ENCODE measurements at regions not wholly inside any gene's neighbourhood (a gene's known extent, or its start where the extent isn't known, plus 50 kb on each side); places are given as distances from the start of the nearest gene placed in this dataset.

- Histone ChIP-seq H3K4me3 (no peak overlapping the region), H3K36me3 (no peaks in the 10 kb centered on the region), H3K27ac (no peak overlapping the region), H3K4me1 (ENCODE audit: low read depth) (no peaks in the 10 kb centered on the region), H3K9me3 (ENCODE audit: low read depth) (no peaks in the 10 kb centered on the region), H3K27me3 (no peaks in the 10 kb centered on the region)
- no peak for DNase-seq (ENCODE audit: low read depth in 1 of 2, low spot score in 1 of 2)
- TF ChIP-seq, protein P1, sequence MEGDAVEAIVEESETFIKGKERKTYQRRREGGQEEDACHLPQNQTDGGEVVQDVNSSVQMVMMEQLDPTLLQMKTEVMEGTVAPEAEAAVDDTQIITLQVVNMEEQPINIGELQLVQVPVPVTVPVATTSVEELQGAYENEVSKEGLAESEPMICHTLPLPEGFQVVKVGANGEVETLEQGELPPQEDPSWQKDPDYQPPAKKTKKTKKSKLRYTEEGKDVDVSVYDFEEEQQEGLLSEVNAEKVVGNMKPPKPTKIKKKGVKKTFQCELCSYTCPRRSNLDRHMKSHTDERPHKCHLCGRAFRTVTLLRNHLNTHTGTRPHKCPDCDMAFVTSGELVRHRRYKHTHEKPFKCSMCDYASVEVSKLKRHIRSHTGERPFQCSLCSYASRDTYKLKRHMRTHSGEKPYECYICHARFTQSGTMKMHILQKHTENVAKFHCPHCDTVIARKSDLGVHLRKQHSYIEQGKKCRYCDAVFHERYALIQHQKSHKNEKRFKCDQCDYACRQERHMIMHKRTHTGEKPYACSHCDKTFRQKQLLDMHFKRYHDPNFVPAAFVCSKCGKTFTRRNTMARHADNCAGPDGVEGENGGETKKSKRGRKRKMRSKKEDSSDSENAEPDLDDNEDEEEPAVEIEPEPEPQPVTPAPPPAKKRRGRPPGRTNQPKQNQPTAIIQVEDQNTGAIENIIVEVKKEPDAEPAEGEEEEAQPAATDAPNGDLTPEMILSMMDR (IDR thresholded peaks at IDR 0.05; ENCODE audit: low read depth, low read length) = no peak
Measured at GRCh38 chr16:59201160-59201559, 467.0 kb upstream of the GOT2 start.

- no peak for DNase-seq (ENCODE audit: low read depth in 1 of 2, low spot score in 1 of 2)
- TF ChIP-seq, protein P1 (IDR thresholded peaks at IDR 0.05; ENCODE audit: low read depth, low read length) = no peak
Measured at GRCh38 chr16:59198487-59198886, 464.4 kb upstream of the GOT2 start.

GRCh38 chr16:59195242-59195641 is 461.1 kb upstream of the GOT2 start:
- no peak for DNase-seq (ENCODE audit: low read depth in 1 of 2, low spot score in 1 of 2)
- no peaks in the 10 kb centered on the region for H3K4me1 ChIP-seq (ENCODE audit: low read depth)
- H3K27me3 ChIP-seq = no peaks in the 10 kb centered on the region
- H3K9me3 ChIP-seq (ENCODE audit: low read depth) = no peaks in the 10 kb centered on the region
- H3K36me3 ChIP-seq = no peaks in the 10 kb centered on the region
- no peak overlapping the region for H3K4me3 ChIP-seq
- TF ChIP-seq, protein P1 (IDR thresholded peaks at IDR 0.05; ENCODE audit: low read depth, low read length) = no peak
- H3K27ac ChIP-seq = no peak overlapping the region

More at GRCh38 chr16:59198487-59198886, 464.4 kb upstream of the GOT2 start:
- Histone ChIP-seq H3K9me3 (ENCODE audit: low read depth) (no peaks in the 10 kb centered on the region), H3K27ac (no peak overlapping the region), H3K4me3 (no peak overlapping the region), H3K4me1 (ENCODE audit: low read depth) (no peaks in the 10 kb centered on the region), H3K36me3 (no peaks in the 10 kb centered on the region), H3K27me3 (no peaks in the 10 kb centered on the region)

- Histone ChIP-seq H3K27ac (no peak overlapping the region), H3K27me3 (no peaks in the 10 kb centered on the region), H3K9me3 (ENCODE audit: low read depth) (no peaks in the 10 kb centered on the region), H3K4me3 (no peak overlapping the region), H3K4me1 (ENCODE audit: low read depth) (no peaks in the 10 kb centered on the region), H3K36me3 (no peaks in the 10 kb centered on the region)
- TF ChIP-seq, protein P1 (IDR thresholded peaks at IDR 0.05; ENCODE audit: low read depth, low read length) = no peak
- no peak for DNase-seq (ENCODE audit: low read depth in 1 of 2, low spot score in 1 of 2)
Measured at GRCh38 chr16:59193637-59194036, 459.5 kb upstream of the GOT2 start.

- H3K27me3 ChIP-seq = no peaks in the 10 kb centered on the region
- no peak overlapping the region for H3K4me3 ChIP-seq
- H3K36me3 ChIP-seq = no peaks in the 10 kb centered on the region
- TF ChIP-seq, protein P1 (IDR thresholded peaks at IDR 0.05; ENCODE audit: low read depth, low read length) = peak; percentile 9
- DNase-seq (ENCODE audit: low read depth in 1 of 2, low spot score in 1 of 2) = peak in 1 of 2 donors; percentile 58
- no peak overlapping the region for H3K27ac ChIP-seq
- no peaks in the 10 kb centered on the region for H3K9me3 ChIP-seq (ENCODE audit: low read depth)
- H3K4me1 ChIP-seq (ENCODE audit: low read depth) = no peaks in the 10 kb centered on the region
Measured at GRCh38 chr16:59192551-59193199, 458.6 kb upstream of the GOT2 start.

Data from cardiac muscle cell (in vitro differentiated cells and primary cell).